ENCODE measurements at regions not wholly inside any gene's neighbourhood (a gene's known extent, or its start where the extent isn't known, plus 50 kb on each side); places are given as distances from the start of the nearest gene placed in this dataset.

DNA sequence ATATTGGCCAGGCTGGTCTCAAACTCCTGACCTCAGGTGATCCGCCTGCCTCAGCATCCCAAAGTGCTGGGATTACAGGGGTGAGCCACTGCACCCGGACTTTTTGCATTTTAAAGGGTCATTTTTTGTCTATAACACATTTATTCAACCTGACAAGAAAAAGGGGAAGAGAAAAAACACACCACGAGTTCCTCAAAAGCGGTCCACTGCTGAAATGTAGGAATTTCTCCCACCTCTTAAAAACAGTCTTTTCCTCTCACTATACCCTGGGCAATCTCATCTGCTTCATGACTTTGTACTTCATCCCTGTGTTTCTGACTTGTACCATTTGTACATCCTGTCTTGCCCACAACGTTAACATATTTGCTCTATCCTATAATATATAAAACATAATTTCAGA, 413.3 kb upstream of the PTBP2 start:
- TF ChIP-seq, protein P1, sequence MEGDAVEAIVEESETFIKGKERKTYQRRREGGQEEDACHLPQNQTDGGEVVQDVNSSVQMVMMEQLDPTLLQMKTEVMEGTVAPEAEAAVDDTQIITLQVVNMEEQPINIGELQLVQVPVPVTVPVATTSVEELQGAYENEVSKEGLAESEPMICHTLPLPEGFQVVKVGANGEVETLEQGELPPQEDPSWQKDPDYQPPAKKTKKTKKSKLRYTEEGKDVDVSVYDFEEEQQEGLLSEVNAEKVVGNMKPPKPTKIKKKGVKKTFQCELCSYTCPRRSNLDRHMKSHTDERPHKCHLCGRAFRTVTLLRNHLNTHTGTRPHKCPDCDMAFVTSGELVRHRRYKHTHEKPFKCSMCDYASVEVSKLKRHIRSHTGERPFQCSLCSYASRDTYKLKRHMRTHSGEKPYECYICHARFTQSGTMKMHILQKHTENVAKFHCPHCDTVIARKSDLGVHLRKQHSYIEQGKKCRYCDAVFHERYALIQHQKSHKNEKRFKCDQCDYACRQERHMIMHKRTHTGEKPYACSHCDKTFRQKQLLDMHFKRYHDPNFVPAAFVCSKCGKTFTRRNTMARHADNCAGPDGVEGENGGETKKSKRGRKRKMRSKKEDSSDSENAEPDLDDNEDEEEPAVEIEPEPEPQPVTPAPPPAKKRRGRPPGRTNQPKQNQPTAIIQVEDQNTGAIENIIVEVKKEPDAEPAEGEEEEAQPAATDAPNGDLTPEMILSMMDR (IDR thresholded peaks at IDR 0.05): no peak
- Histone ChIP-seq H3K27ac (no peak overlapping the region), H3K4me3 (no peak overlapping the region)
- DNase-seq (ENCODE audit: low spot score): no peak

DNA sequence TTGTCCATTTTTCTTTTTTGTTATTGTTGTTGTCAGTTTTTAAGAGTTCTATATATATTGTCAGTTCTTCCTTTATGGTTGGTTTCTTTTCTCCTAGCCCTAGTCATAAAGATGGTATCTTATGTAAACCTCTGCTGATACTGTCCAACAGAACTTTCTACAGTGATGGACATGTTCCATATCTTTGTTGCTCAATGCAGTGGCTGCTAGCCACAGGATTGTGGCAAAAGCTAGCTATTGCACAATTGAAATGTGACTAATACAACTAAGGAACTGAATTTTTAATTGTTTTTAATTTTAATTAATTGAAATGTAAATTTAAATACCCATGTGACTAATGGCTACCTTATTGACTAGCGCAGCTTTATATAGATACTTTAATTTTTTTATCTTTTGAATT, 411.8 kb upstream of the PTBP2 start:
- TF ChIP-seq, protein P1 (IDR thresholded peaks at IDR 0.05): no peak
- DNase-seq (ENCODE audit: low spot score): no peak
- Histone ChIP-seq H3K4me3 (no peak overlapping the region), H3K27ac (no peak overlapping the region)

DNA sequence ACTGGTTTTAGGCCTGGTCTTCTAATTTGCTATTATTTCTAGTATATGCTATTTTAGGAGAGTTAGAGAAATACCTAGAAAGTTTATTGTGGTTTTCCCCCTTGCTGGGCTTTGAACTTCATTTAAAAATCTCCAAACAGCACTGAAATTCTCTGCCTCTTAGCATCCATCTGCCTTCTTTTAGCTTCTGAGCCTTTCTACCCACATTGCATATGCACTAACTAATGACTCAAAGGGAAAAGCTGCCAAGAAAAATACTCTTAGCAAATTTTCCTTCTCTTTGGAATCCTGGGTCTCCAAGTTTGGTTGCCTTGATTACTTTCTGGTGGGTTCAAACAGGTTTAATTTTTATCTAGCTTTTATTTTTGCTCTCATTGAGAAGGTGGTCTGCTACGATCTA, 408.4 kb upstream of the PTBP2 start:
- Histone ChIP-seq H3K27ac (no peak overlapping the region), H3K4me3 (no peak overlapping the region)
- TF ChIP-seq, protein P1 (IDR thresholded peaks at IDR 0.05): no peak
- no peak for DNase-seq (ENCODE audit: low spot score)

DNA sequence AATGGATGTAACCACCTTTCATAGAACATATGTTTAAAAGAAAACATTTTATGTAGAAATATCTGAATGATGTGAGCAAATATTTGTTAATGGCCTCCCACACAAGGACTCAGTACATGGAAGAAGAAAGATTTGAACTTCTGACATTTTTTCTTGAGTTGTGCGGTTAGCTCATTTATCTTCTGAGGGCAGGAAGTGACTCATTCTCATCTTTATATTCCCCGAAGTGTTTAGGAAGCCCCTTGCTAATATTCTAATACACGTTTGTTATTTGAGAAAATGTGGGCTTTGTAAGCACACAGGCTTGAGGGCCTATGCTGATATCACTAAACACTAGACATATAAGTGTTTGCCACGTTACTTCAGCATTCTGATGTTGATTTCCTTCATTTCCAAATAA, 392.5 kb upstream of the PTBP2 start:
- DNase-seq (ENCODE audit: low spot score): no peak
- H3K27ac ChIP-seq: no peak overlapping the region
- TF ChIP-seq, protein P1 (IDR thresholded peaks at IDR 0.05): no peak
- H3K4me3 ChIP-seq: no peak overlapping the region

DNA sequence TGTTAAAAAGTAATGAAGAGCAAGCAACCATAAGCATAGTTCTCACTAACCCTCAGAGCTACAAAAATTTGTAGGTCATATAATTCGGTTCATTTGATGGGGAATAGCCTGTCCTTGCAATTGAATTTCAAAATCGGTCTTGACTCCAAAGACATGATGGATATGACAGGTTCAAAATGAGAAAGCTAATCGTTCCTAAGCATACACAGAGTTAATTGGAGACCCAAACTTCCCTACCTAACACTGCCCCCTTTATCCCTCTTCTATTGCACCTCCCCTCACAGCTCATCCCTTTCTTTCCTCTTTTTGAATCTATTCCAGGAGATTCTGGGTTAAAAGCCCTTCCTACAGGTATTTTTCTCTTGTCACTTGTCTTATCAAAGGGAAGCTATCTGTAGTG, 390.0 kb upstream of the PTBP2 start:
- H3K27ac ChIP-seq: no peak overlapping the region
- TF ChIP-seq, protein P1 (IDR thresholded peaks at IDR 0.05): no peak
- DNase-seq (ENCODE audit: low spot score): no peak

DNA sequence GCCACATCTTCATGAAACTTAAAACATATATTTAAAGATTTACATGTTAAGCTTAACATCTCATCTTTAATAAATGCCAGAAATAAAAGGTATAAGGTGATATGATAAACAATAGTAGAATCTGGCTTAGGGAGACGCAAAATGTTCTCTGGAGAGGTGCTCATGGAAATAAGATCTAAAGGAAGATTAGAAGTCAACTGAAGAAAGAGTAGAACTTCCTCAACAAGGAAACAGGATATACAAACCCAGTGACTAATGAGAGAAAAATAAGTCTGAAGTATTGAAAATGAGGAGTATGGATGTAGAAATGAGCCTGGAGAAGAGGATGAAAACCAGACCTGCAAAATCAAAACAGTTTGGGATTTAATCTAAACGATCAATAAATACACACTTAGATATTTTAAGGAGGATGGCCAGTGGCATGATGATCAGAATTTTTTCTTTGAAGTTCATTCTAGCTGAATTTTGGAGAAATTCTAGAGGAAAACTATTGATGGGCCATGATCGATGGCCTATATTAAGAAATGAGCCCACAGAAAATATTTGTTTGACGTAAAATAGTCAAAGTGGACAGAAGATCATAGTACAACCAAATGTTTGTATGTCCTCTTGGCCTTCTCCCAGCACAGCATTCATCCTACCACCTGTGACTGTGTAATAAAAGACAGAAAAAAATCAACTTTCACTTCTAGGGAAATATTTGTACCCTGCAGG, 387.9 kb upstream of the PTBP2 start:
- Histone ChIP-seq H3K4me3 (no peak overlapping the region), H3K27ac (no peak overlapping the region)
- no peak for DNase-seq (ENCODE audit: low spot score)
- TF ChIP-seq, protein P1 (IDR thresholded peaks at IDR 0.05): no peak

More for the DNA sequence above, 390.0 kb upstream of the PTBP2 start:
- no peak overlapping the region for H3K4me3 ChIP-seq

DNA sequence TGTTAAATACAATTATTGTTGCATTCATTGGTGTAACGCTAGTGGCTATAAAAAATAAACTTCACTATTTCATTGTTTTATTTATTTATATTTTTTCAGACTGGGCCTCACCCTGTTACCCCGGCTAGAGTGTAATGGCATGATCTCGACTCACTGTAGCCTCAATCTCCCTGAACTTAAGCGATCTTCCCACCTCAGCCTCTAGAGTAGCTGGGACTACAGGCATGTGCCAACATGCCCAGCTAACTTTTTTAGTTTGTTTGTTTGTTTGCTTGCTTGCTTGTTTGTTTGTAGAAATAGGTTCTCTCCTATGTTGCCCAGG, 387.4 kb upstream of the PTBP2 start:
- Histone ChIP-seq H3K4me3 (no peak overlapping the region), H3K27ac (no peak overlapping the region)
- DNase-seq (ENCODE audit: low spot score): no peak
- TF ChIP-seq, protein P1 (IDR thresholded peaks at IDR 0.05): no peak
